OCI-LY3 (cell line): ENCODE measurements at regions not wholly inside any gene's neighbourhood (a gene's known extent, or its start where the extent isn't known, plus 50 kb on each side); places are given as distances from the start of the nearest gene placed in this dataset.

Experiments
- H2AFZ ChIP-seq: fragments of 200-600, 300-600 bp; shearing (Covaris generic); 2 replicates; pipeline ENCODE4 v1.6.0; 2014; ENCODE audit warnings: antibody characterized with exemption, low read depth, low read length
- H3K27ac ChIP-seq: fragments of 200-600, 300-600 bp; sonication (generic); 2 replicates; pipeline ENCODE4 v1.5.1; 2014; ENCODE audit warnings: mild to moderate bottlenecking, low read length, moderate library complexity, mixed read lengths
- H3K27me3 ChIP-seq: fragments of 200-600, 300-600 bp; sonication (generic); 2 replicates; pipeline ENCODE4 v1.6.1; 2014; ENCODE audit warnings: low read depth, low read length, mixed read lengths
- H3K36me3 ChIP-seq: fragments of 200-600, 300-600 bp; sonication (generic); replicated peaks from 2 replicates; pipeline ENCODE3; 2014; ENCODE audit warnings: low read depth, low read length, mixed read lengths
- H3K4me1 ChIP-seq: fragments of 300-600, 200-600 bp; sonication (generic); 2 replicates; pipeline ENCODE4 v1.6.1; 2014; ENCODE audit warnings: low read length, mixed read lengths
- H3K4me2 ChIP-seq: fragments of 200-600, 300-600 bp; sonication (generic); 2 replicates; pipeline ENCODE4 v1.6.1; 2014; ENCODE audit warnings: low read length, mixed read lengths
- H3K4me3 ChIP-seq: fragments of 300-600, 200-600 bp; sonication (generic); 2 replicates; pipeline ENCODE4 v1.5.1; 2014; ENCODE audit warnings: antibody characterized with exemption, mild to moderate bottlenecking, low read length, moderate library complexity
- H3K79me2 ChIP-seq: fragments of 300-600, 200-600 bp; shearing (Covaris generic); 2 replicates; pipeline ENCODE4 v1.6.1; 2014; ENCODE audit warnings: mild to moderate bottlenecking, low read length, mixed read lengths
- H3K9ac ChIP-seq: fragments of 300-600, 200-600 bp; shearing (Covaris generic); 2 replicates; pipeline ENCODE4 v1.6.0; 2014; ENCODE audit warnings: mild to moderate bottlenecking, low read length, moderate library complexity
- H3K9me3 ChIP-seq: fragments of 200-600, 300-600 bp; shearing (Covaris generic); 2 replicates; pipeline ENCODE4 v1.6.1; 2014; ENCODE audit warnings: low read length, mixed read lengths; ENCODE audit not compliant: insufficient read depth
- H4K20me1 ChIP-seq: fragments of 200-600, 300-600 bp; sonication (generic); 2 replicates; pipeline ENCODE4 v1.6.1; 2016; ENCODE audit warnings: low read length, mixed read lengths; ENCODE audit not compliant: insufficient read depth
- EZH2phosphoT487 ChIP-seq: fragments of 200-600 bp; shearing (Covaris generic); IDR thresholded peaks from 2 replicates; pipeline ENCODE4 v1.6.1; 2018; ENCODE audit warnings: antibody characterized with exemption, mixed run types, low read depth
- TF ChIP-seq, protein P1 (sequence below): fragments of 200-600, 300-600 bp; sonication (generic); IDR thresholded peaks from 2 replicates; pipeline ENCODE4 v1.5.1; 2014; ENCODE audit warnings: antibody characterized with exemption, low read length, low read depth

DNA sequence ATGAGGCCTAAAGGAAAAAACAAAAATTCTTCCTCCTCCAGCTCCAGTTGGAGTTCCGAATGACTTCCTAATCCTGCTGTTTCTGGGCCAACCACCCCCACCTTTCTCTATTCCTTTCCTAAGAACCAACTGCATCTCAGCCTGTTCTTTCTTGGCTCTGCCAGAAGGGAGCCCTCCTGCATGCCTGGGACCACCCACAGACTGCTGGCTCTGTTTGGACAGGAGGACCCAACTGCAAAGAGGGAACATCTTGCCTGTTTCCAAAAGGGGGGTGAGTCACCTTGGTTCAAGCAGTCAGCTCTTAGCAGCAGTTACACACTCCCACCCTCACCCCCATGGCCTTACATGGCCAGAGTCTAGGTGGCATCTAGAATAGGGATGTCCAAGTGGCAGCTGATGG is 116.0 kb upstream of the PRICKLE2 start:
- no peak overlapping the region for H3K27ac ChIP-seq

DNA sequence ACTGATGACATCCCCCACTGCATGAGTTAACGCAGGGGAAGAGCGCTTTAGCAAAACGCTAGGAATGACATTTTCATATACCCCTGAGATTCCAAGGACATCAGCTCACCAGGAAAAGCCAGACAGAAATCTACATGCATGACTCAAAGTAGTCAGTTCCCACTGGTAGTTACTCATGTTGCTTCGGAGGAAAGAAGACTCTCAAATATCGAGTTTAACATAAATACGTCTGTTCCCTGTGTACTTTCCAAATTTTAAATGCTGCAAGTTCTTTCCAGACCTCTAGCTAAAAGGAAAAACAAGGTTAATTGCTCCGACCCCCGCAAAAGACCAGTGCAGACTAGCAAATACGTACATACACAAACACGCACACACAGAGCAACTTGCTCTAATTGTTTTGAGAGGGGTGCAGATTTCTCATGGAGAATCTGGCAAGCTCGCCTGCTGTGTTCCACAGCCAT is 115.4 kb upstream of the PRICKLE2 start:
- Histone ChIP-seq H3K9ac (no peak overlapping the region), H3K4me3 (no peak overlapping the region), H3K9me3 (no peaks in the 10 kb centered on the region), H2AFZ (no peak overlapping the region), H3K4me2 (no peak overlapping the region), H3K79me2 (no peaks in the 10 kb centered on the region), H3K27ac (no peak overlapping the region), H3K27me3 (no peaks in the 10 kb centered on the region; the same call in 1 of the 2 replicates), H4K20me1 (no peaks in the 10 kb centered on the region), H3K4me1 (no peaks in the 10 kb centered on the region), H3K36me3 (no peaks in the 10 kb centered on the region)
- TF ChIP-seq, protein P1, sequence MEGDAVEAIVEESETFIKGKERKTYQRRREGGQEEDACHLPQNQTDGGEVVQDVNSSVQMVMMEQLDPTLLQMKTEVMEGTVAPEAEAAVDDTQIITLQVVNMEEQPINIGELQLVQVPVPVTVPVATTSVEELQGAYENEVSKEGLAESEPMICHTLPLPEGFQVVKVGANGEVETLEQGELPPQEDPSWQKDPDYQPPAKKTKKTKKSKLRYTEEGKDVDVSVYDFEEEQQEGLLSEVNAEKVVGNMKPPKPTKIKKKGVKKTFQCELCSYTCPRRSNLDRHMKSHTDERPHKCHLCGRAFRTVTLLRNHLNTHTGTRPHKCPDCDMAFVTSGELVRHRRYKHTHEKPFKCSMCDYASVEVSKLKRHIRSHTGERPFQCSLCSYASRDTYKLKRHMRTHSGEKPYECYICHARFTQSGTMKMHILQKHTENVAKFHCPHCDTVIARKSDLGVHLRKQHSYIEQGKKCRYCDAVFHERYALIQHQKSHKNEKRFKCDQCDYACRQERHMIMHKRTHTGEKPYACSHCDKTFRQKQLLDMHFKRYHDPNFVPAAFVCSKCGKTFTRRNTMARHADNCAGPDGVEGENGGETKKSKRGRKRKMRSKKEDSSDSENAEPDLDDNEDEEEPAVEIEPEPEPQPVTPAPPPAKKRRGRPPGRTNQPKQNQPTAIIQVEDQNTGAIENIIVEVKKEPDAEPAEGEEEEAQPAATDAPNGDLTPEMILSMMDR: no peak
- no peak for TF ChIP-seq EZH2phosphoT487

More for the DNA sequence above, 116.0 kb upstream of the PRICKLE2 start:
- no peaks in the 10 kb centered on the region for H3K9me3 ChIP-seq
- H3K36me3 ChIP-seq: no peaks in the 10 kb centered on the region
- no peaks in the 10 kb centered on the region; the same call in 1 of the 2 replicates for H3K27me3 ChIP-seq
- TF ChIP-seq, protein P1: no peak
- TF ChIP-seq EZH2phosphoT487: no peak
- no peak overlapping the region for H2AFZ ChIP-seq
- H3K9ac ChIP-seq: no peak overlapping the region
- H3K4me1 ChIP-seq: no peaks in the 10 kb centered on the region
- no peak overlapping the region for H3K4me3 ChIP-seq
- no peak overlapping the region for H3K4me2 ChIP-seq
- no peaks in the 10 kb centered on the region for H4K20me1 ChIP-seq
- H3K79me2 ChIP-seq: no peaks in the 10 kb centered on the region

DNA sequence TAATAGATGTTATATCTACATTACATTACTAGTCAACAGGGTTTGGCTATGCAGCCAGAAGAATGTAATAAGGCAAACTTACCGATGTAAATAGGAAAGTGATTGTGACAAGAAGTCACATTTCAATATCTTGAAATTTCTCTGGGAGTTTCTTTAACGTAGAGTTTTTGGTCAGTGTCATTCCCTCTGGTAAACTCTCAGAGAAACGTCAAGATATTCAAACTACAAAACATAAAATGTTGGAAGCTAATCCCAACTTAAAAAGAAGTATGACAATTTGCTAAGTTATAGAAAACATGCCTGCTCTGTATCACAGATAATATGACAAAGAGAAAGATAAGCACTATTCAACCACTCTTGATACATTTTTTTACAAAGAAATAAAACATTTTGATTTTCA is 111.2 kb upstream of the PRICKLE2 start:
- TF ChIP-seq, protein P1: no peak
- TF ChIP-seq EZH2phosphoT487: no peak
- no peaks in the 10 kb centered on the region for H3K4me1 ChIP-seq
- no peak overlapping the region for H3K4me3 ChIP-seq
- no peaks in the 10 kb centered on the region for H3K79me2 ChIP-seq
- no peak overlapping the region for H3K9ac ChIP-seq
- H4K20me1 ChIP-seq: no peaks in the 10 kb centered on the region
- no peaks in the 10 kb centered on the region for H3K27me3 ChIP-seq
- no peak overlapping the region for H3K27ac ChIP-seq
- H2AFZ ChIP-seq: no peak overlapping the region
- no peaks in the 10 kb centered on the region for H3K36me3 ChIP-seq
- H3K4me2 ChIP-seq: no peak overlapping the region
- H3K9me3 ChIP-seq: no peaks in the 10 kb centered on the region

GRCh38 chr3:64332459-64333350 is 107.4 kb upstream of the PRICKLE2 start:
- H3K27me3 ChIP-seq: peaks cover 7% of the 10 kb centered on the region
- no peak overlapping the region for H3K27ac ChIP-seq
- TF ChIP-seq, protein P1: no peak
- TF ChIP-seq EZH2phosphoT487: no peak

More at GRCh38 chr3:64332459-64333350, 107.4 kb upstream of the PRICKLE2 start:
- Histone ChIP-seq H3K9ac (no peak overlapping the region), H3K4me2 (no peak overlapping the region), H3K4me3 (no peak overlapping the region), H2AFZ (no peak overlapping the region), H3K36me3 (no peaks in the 10 kb centered on the region), H4K20me1 (no peaks in the 10 kb centered on the region), H3K79me2 (no peaks in the 10 kb centered on the region), H3K9me3 (no peaks in the 10 kb centered on the region), H3K4me1 (no peaks in the 10 kb centered on the region; the same call in 1 of the 2 replicates)
